Ecto neural progenitor cell (in vitro differentiated cells): ENCODE measurements at regions not wholly inside any gene's neighbourhood (a gene's known extent, or its start where the extent isn't known, plus 50 kb on each side); places are given as distances from the start of the nearest gene placed in this dataset.

Source experiments
- DNase-seq: peaks from one replicate; pipeline ENCODE4 v3.0.0-alpha.2; 2018; ENCODE audit warnings: low spot score

DNA sequence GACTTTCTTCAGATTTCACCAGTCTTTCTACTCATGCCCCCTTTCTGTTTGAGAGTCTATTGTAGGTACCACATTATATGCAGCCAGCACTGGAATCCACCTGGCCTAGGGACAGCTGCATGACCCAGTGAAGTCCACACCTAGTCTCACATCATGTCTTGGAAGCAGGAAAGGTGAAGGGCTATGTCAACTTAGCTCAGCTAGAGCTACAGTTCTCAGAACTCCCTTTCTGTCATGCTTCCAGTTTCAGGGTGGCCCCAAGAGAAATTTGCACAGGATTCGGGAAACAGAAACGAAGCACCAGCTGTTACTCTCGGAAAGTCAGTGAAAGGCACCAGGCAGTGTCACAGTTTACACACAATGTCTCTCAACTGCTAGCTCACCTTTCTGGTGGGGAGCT is 51.6 kb upstream of the NLRP1 start:
- DNase-seq: no peak

DNA sequence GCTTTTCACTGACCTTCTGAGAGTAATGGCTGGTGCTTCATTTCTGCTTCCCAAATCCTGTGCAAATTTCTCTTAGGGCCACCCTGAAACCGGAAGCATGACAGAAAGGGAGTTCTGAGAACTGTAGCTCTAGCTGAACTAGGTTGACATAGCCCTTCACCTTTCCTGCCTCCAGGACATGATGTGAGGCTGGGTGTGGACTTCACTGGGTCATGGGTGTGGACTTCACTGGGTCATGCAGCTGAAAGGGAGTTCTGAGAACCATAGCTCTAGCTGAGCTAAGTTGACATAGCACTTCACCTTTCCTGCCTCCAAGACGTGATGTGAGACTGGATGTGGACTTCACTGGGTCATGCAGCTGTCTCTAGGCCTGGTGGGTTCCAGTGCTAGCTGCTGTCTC is 54.3 kb upstream of the NLRP1 start:
- no peak for DNase-seq

- no peak for DNase-seq
Measured at GRCh38 chr17:5640726-5641125, 56.4 kb upstream of the NLRP1 start.

DNA sequence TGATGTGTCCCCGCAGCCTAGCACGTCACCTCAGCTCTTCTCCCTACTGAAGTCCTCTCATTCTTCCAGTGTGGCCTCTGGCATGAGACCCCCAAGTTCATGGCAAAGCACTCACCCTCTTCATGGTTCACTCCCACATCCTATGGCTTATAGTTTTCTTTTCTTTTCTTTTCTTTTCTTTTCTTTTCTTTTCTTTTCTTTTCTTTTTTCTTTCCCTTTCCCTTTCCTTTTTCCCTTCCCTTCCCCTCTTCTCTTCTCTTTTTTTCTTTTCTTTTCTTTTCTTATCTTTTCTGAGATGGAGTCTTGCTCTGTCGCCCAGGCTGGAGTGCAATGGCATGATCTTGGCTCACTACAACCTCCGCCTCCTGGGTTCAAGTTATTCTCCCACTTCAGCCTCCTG is 58.4 kb upstream of the NLRP1 start:
- no peak for DNase-seq

DNA sequence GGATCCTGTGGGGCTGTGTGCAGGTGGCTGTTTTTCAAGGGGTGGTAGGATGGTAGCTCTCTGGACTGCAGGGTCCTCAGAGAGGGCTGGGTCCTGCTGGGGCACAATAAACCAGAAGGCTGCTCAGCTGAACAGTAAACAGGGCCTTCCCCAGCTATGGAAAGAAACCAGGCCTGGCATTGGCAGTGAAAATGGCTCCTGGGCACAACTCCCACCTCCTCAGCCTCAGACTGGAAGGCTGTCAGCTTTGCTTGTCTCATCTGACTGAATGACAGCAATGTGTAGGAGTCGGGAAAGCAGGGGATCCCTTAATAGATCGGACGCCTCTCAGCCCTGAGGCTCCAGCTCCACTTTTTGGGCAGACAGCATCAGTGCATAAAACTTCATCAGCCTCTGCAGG is 59.8 kb upstream of the NLRP1 start:
- DNase-seq: no peak

DNA sequence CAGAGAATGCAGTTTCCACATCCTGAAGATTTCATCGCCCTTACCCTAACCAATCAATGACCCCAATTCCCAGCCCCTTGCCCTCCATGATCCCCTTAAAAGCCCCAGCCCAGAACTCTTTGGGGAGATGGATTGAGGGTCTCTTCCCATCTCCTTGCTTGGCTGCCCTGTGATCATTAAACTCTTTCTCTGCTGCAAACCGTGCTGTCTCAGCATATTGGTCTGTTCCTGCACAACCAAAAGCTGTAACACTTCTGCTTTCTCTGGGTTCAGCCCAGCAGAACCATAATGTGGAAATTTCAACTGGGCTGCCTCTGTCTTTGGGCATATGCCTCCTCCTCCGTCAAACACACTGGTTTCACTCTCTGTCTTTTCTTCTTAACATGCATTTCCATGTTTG is 67.0 kb upstream of the NLRP1 start:
- DNase-seq: no peak

DNA sequence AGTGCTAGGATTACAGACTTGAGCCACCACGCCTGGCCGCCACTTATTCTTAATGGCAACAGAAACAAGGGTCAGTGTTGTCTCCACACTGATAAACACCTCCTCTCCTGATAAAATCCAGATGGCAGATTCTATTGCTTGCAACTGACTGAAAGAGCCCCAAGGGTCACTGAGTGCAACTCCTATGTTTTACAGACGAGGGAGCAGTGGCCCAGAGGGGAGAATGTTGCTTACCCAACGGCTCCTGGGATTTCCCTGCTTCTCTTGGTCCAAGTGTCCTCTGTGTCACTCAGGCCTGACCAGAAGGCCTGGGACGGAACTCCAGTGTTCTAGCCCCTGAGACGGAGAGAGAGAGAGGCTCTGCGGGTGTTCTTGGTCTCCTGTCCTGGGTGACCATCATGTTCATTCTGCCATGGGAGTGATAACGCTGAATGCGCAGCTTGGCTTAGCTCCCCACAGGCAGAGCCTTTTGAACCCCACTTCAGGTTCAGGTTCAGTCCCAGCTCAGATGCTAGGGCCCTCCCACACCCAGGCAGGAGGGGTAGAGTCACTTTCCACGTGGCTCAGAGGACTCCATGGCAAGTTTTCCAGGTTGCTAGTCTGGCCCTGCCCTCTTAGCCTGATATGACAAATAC is 77.3 kb upstream of the NLRP1 start:
- DNase-seq: no peak

- DNase-seq: no peak
Measured at GRCh38 chr17:5662409-5663085, 78.2 kb upstream of the NLRP1 start.

DNA sequence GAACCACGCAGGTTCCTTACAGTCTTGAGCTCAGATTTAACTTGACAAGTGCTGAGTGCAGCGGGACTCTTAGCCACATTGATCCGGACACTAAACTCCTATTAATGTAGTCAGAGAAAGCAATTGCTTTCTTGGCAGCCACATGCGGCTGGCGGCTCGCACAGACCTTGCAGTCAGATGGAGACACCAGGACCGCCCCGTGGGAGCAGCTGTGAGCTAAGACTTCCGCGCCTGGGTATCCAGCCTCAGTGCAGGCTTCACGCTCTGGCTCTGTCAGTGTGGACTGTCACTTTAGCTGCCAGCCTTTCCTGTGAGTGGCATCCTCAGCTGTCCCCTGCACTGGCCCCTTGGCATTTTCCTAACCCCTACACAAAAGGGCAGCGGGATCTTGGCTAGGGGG is 80.9 kb upstream of the NLRP1 start:
- no peak for DNase-seq

DNA sequence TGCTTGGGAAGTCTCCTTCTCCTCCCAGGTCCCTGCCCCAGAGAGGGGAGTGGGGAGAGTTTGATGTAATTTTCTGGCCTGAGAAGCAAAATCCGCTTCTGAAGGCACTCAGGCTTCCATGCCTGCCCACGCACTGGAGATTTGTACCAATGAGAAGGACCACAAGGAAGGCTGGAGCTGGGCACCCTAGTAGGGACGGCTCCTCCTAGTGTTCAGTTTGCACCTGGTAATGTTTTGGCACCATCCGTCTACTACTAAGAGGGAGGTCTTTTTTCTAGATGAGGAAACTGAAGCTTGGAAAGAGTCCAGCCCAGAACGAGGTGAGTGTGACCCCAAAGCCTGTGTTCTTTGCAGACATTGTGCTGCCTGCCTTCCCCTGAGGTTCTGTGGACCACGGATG is 83.6 kb upstream of the NLRP1 start:
- no peak for DNase-seq

DNA sequence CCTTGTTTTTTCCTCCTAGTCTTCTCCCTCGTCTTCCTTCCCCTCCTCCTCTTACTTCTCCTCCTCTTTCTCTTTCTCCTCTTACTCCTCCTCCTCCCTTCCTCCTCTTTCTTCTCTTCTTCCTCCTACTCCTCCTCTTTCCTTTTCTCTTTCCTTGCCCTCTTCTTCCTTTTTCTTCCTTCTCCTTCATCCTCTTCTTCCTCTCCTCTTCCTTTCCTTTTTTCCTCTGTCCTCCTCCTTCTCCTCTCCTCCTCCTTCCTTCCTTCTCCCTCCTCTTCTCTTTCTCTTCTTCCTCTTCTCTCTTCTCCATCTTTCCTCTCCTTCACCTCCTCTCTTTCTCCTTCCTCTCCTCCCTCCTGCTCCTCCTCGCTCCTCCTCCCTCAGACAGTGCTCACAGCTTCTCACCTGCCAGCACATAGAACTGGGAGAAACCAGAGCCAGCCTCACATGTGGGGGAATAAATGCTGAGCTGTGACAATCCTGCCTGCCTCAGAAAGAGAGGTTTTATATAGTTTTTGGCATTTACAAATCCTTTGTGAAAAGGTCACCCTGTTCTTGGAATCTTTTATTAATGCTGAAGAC is 84.3 kb upstream of the NLRP1 start:
- DNase-seq: no peak

DNA sequence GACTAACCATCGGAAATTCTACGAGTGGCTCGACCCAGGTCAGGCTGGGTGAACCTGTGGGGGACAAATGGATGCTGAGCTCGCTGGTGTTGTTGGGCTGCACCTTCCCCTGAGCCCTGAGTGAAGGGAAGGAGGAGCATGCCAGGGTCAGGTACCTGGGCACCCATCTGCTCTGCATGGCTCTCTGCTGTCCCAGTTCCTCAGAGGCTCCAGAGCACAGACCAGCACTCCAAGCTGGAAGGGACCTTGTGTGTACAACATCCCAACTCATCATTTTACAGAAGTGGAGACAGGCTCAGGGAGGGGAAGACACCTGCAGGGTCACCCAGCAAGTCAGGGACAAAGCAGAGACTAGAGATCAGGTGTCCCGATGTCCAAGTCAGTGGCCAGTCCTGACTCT is 84.9 kb upstream of the NLRP1 start:
- no peak for DNase-seq

GRCh38 chr17:5672141-5672540 is 87.8 kb upstream of the NLRP1 start:
- peak; percentile 40 for DNase-seq

GRCh38 chr17:5672815-5673430 is 88.6 kb upstream of the NLRP1 start:
- no peak for DNase-seq

GRCh38 chr17:5675625-5676421 is 91.5 kb upstream of the NLRP1 start:
- DNase-seq: no peak

DNA sequence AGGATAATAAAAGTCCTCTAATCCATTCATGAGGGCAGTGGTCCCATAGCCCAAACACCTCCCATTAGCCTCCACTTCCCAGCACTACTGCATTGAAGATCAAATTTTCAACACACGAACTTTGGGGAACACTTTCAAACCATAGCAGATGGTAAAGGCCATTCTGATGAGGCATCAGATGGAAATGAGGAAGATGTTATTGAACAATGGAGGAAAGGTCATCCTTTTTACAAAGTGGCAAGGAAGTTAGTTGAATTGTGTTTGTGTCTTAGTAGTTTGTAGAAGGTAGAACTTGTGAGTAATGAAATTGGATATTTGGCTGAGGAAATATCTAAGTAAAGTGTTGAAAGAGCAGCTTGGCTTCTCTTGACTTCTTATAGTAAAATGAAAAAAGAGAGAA is 93.3 kb upstream of the NLRP1 start:
- DNase-seq: no peak

- DNase-seq: no peak
Measured at GRCh38 chr17:5678171-5678570, 93.9 kb upstream of the NLRP1 start.

- no peak for DNase-seq
Measured at GRCh38 chr17:5680766-5681165, 96.5 kb upstream of the NLRP1 start.

GRCh38 chr17:5683241-5683640 is 98.9 kb upstream of the NLRP1 start:
- no peak for DNase-seq

- peak; percentile 45 for DNase-seq
Measured at GRCh38 chr17:5686074-5686635, 101.8 kb upstream of the NLRP1 start.

GRCh38 chr17:5687646-5688045 is 103.3 kb upstream of the NLRP1 start:
- DNase-seq: peak; percentile 19

DNA sequence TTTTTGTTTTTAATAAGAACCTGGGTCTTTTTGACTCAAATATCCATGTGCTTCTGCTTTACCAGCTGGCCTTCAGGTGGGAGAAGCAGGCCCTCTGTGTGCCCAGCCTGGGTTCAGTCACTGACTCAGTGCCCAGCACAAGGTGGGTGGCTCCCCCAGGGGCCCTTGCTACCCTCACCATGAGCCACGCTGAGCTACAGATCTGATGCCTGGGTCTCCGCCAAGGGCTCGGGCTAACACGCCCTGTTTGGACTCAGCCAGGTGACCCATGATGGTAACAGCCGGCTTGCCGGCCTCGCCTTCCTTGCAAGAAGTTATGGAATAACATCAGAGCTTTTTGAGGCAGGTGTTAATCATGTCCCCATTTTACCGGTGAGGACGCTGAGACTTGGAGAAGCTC is 109.5 kb upstream of the NLRP1 start:
- DNase-seq: no peak
